ENCODE measurements at regions not wholly inside any gene's neighbourhood (a gene's known extent, or its start where the extent isn't known, plus 50 kb on each side); places are given as distances from the start of the nearest gene placed in this dataset.
"Not testable (repeated sequence)": the region's sequence is repeated elsewhere in the genome, so short reads cannot be mapped to it uniquely, and the experiment has no call there.

GRCh38 chr3:99322551-99322950 lies 315.8 kb upstream of the COL8A1 start:
- DNase-seq (ENCODE audit: low read depth in 1 of 2, low spot score in 1 of 2): no peak

- DNase-seq (ENCODE audit: low read depth in 1 of 2, low spot score in 1 of 2): no peak
Observed at GRCh38 chr3:99321261-99321660, 317.1 kb upstream of the COL8A1 start.

- no peak for DNase-seq (ENCODE audit: low read depth in 1 of 2, low spot score in 1 of 2)
Observed at GRCh38 chr3:99319961-99320360, 318.4 kb upstream of the COL8A1 start.

- no peak for DNase-seq (ENCODE audit: low read depth in 1 of 2, low spot score in 1 of 2)
Observed at GRCh38 chr3:99319450-99319849, 318.9 kb upstream of the COL8A1 start.

- no peak for DNase-seq (ENCODE audit: low read depth in 1 of 2, low spot score in 1 of 2)
Observed at GRCh38 chr3:99317201-99317600, 321.2 kb upstream of the COL8A1 start.

- DNase-seq (ENCODE audit: low read depth in 1 of 2, low spot score in 1 of 2): no peak
Observed at GRCh38 chr3:99315896-99316295, 322.5 kb upstream of the COL8A1 start.

- DNase-seq (ENCODE audit: low read depth in 1 of 2, low spot score in 1 of 2): no peak
Observed at GRCh38 chr3:99313485-99313884, 324.9 kb upstream of the COL8A1 start.

GRCh38 chr3:99298661-99299060 lies 339.7 kb upstream of the COL8A1 start:
- no peak for DNase-seq (ENCODE audit: low read depth in 1 of 2, low spot score in 1 of 2)

- DNase-seq (ENCODE audit: low read depth in 1 of 2, low spot score in 1 of 2): no peak
Observed at GRCh38 chr3:99295836-99296235, 342.6 kb upstream of the COL8A1 start.

- DNase-seq (ENCODE audit: low read depth in 1 of 2, low spot score in 1 of 2): not testable (repeated sequence)
Observed at GRCh38 chr3:99294092-99294491, 344.3 kb upstream of the COL8A1 start.

GRCh38 chr3:99287876-99288275 lies 350.5 kb upstream of the COL8A1 start:
- DNase-seq (ENCODE audit: low read depth in 1 of 2, low spot score in 1 of 2): no peak

GRCh38 chr3:99286266-99286845 lies 352.0 kb upstream of the COL8A1 start:
- no peak for DNase-seq (ENCODE audit: low read depth in 1 of 2, low spot score in 1 of 2)

- no peak for DNase-seq (ENCODE audit: low read depth in 1 of 2, low spot score in 1 of 2)
Observed at GRCh38 chr3:99269606-99270351, 368.3 kb upstream of the DCBLD2 start.

GRCh38 chr3:99256788-99257187 lies 355.3 kb upstream of the DCBLD2 start:
- DNase-seq (ENCODE audit: low read depth in 1 of 2, low spot score in 1 of 2): no peak

GRCh38 chr3:99253963-99254355 lies 352.5 kb upstream of the DCBLD2 start:
- DNase-seq (ENCODE audit: low read depth in 1 of 2, low spot score in 1 of 2): no peak

GRCh38 chr3:99250821-99251355 lies 349.4 kb upstream of the DCBLD2 start:
- no peak for DNase-seq (ENCODE audit: low read depth in 1 of 2, low spot score in 1 of 2)

- no peak for DNase-seq (ENCODE audit: low read depth in 1 of 2, low spot score in 1 of 2)
Observed at GRCh38 chr3:99250272-99250671, 348.8 kb upstream of the DCBLD2 start.

- no peak for DNase-seq (ENCODE audit: low read depth in 1 of 2, low spot score in 1 of 2)
Observed at GRCh38 chr3:99249627-99250026, 348.1 kb upstream of the DCBLD2 start.

- DNase-seq (ENCODE audit: low read depth in 1 of 2, low spot score in 1 of 2): no peak
Observed at GRCh38 chr3:99248913-99249312, 347.4 kb upstream of the DCBLD2 start.

GRCh38 chr3:99248130-99248529 lies 346.6 kb upstream of the DCBLD2 start:
- DNase-seq (ENCODE audit: low read depth in 1 of 2, low spot score in 1 of 2): no peak

- no peak for DNase-seq (ENCODE audit: low read depth in 1 of 2, low spot score in 1 of 2)
Observed at GRCh38 chr3:99246010-99246654, 344.6 kb upstream of the DCBLD2 start.

- DNase-seq (ENCODE audit: low read depth in 1 of 2, low spot score in 1 of 2): no peak
Observed at GRCh38 chr3:99242271-99242670, 340.8 kb upstream of the DCBLD2 start.

Measured in activated CD4-positive, alpha-beta T cell treated with anti-CD3 and anti-CD28 coated beads, Interleukin-2, amount 50 U/mL, for 24 hours (primary cell).